ENCODE measurements at regions not wholly inside any gene's neighbourhood (a gene's known extent, or its start where the extent isn't known, plus 50 kb on each side); places are given as distances from the start of the nearest gene placed in this dataset.

DNA sequence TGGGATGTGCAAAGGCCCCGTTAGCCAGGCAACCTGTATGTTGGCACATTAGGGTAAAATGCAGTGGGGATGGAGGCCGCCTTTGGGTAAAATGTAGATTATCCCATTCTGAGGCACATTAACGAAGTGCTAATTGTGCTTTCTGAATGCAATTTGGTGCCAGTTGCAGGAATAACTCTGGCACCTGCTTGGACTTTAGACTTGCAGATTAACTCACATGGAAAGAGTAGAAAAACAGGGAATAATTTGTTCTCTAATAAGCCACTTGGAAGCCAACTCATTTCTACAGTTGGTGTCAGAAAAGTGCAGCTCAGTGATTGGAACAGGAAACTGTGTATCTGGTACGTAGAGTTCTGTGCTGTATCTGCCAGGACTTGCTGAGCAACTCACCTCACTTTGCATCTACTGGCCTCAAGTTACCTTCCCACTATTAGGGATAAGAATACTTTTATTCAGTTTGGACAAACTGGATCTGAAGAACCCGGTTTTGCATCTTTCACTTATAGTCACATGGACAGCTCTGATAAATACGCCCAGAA is 377.4 kb upstream of the PODXL start:
- TF ChIP-seq, protein P1, sequence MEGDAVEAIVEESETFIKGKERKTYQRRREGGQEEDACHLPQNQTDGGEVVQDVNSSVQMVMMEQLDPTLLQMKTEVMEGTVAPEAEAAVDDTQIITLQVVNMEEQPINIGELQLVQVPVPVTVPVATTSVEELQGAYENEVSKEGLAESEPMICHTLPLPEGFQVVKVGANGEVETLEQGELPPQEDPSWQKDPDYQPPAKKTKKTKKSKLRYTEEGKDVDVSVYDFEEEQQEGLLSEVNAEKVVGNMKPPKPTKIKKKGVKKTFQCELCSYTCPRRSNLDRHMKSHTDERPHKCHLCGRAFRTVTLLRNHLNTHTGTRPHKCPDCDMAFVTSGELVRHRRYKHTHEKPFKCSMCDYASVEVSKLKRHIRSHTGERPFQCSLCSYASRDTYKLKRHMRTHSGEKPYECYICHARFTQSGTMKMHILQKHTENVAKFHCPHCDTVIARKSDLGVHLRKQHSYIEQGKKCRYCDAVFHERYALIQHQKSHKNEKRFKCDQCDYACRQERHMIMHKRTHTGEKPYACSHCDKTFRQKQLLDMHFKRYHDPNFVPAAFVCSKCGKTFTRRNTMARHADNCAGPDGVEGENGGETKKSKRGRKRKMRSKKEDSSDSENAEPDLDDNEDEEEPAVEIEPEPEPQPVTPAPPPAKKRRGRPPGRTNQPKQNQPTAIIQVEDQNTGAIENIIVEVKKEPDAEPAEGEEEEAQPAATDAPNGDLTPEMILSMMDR (IDR thresholded peaks at IDR 0.05), result no peak
- TF ChIP-seq, protein P2, sequence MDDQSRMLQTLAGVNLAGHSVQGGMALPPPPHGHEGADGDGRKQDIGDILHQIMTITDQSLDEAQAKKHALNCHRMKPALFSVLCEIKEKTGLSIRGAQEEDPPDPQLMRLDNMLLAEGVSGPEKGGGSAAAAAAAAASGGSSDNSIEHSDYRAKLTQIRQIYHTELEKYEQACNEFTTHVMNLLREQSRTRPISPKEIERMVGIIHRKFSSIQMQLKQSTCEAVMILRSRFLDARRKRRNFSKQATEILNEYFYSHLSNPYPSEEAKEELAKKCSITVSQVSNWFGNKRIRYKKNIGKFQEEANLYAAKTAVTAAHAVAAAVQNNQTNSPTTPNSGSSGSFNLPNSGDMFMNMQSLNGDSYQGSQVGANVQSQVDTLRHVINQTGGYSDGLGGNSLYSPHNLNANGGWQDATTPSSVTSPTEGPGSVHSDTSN (IDR thresholded peaks at IDR 0.05), result no peak
- TF ChIP-seq PHF8 (IDR thresholded peaks at IDR 0.05; ENCODE audit: borderline replicate concordance, low read depth) (no peak), ZNF302 (CRISPR knock-in tag; IDR thresholded peaks at IDR 0.05) (no peak), MYC (IDR thresholded peaks at IDR 0.05; ENCODE audit: borderline replicate concordance, low read length) (no peak), TFCP2L1 (CRISPR knock-in tag; IDR thresholded peaks at IDR 0.05) (no peak), BHLHE40 (IDR thresholded peaks at IDR 0.05; ENCODE audit: low read depth, low read length) (no peak)

Data from A549 (cell line).